GM21528 (cell line): ENCODE measurements at regions not wholly inside any gene's neighbourhood (a gene's known extent, or its start where the extent isn't known, plus 50 kb on each side); places are given as distances from the start of the nearest gene placed in this dataset.

Experiments used
- ATAC-seq: cut with Tn5 transposase; IDR thresholded peaks from one replicate; pipeline ENCODE4 v1.9.1; 2021; ENCODE audit warnings: mild to moderate bottlenecking, moderate library complexity; ENCODE audit not compliant: unreplicated experiment, low FRiP score

DNA sequence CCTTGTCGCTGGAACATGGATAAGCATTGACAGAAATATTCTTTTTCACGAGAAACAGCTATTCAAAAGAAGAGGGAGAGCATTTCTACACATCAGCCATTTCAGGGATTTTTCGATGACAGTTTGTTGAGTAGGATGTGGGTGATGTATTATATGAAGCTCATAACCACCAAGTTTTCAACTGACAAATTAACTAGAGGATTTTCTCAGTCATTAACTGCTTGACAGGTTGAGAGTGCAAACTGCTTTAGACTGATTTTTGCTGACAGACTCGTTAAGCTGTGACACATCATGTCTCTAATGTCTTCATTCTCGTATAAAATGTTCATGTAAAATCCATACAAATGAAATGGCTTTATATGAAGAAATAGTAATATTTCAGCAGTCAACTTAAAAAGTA lies 354.2 kb upstream of the KCNN2 start:
- no peak for ATAC-seq

DNA sequence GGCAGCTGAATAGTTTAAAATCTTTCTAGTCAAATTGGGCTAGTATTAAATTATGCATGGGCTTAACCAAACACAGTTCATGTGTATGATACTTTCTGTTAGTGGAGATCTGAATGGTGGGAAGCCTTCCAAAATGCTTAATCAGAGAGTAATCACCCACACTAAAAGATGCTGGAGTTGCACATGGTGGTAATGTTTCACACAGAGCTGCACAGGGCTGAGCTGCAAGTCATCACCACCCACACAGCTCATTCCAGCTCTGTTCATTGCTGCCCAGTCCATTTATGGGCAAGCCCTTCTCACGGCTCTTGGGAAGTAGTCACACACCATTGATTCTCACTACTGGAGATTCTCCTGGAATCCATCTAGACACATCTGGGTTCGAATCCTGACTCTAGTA lies 351.5 kb upstream of the KCNN2 start:
- no peak for ATAC-seq

DNA sequence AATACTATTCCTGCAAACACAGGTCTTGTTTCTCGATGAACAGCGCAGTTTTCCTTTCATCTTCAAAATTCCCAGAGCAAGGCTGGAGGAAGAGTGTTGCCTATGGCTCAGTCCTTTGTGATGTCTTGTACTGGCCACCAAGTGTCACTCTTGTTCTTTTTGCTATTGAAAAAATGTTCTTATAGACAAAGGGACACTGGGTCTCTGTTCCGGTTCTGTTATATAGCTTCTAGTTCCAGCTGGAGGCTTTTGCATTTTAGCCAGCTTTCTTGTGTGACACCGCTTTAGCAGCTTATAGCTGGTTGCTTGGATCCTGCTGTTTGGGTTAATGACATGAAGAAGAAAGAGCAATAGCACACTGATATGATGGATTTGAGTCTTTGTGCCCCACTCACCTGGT lies 343.7 kb upstream of the KCNN2 start:
- ATAC-seq = no peak

DNA sequence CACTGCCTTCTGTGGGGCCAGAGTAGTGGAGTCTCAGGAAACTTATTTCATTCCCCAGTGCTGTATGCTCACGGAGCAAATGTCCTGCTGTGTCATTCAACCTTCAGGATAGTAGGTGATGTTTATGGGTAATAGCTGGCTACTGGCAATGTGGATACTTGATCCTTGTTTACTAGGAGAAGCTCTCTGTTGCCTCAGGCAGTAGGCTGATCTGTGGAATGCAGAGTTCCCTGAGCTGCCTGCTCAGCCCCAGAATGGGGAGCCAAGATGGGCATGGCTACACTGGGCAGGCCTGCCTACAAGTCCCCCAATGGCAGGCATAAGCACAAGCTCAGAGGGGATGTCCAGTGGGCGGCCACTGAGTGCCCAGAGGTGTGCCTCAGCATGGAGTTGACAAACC lies 323.1 kb upstream of the KCNN2 start:
- ATAC-seq = no peak

DNA sequence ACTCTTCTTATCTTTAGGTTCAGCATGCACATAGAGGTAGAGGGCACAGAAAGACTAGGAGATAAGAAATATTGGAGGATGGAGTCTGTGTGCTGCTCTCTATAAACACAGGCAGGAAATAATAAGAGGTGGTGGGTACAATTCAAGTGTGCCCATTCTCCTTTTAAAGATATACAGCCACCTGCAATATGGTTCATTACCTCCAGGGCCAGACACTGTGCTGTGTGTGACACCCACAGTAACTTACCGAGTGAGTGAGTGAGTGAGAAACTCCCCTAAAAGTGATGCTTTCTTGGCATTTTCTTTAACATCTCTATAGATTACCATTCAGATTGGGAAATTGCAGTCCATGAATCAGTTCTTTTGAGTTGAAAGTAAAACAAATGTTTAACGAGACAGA lies 311.8 kb upstream of the KCNN2 start:
- ATAC-seq = no peak

DNA sequence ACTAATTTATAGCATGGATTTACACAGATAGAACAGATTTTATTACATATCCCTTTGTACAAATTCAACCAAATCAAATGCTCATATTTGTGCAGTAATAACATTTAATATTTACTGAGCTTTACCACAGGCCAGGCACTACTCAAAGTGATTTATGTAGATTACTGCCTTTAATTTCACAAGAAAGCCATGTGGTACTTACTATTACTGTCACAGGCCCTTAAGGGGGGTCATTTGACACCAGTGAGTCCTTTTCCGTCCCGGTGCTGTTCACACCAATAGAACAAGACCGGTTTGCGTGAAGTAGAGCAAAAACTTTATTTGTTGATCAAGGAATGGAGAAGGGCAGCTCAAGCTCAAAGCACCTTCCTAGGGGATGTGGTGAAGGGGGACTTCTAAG lies 308.5 kb upstream of the KCNN2 start:
- no peak for ATAC-seq

DNA sequence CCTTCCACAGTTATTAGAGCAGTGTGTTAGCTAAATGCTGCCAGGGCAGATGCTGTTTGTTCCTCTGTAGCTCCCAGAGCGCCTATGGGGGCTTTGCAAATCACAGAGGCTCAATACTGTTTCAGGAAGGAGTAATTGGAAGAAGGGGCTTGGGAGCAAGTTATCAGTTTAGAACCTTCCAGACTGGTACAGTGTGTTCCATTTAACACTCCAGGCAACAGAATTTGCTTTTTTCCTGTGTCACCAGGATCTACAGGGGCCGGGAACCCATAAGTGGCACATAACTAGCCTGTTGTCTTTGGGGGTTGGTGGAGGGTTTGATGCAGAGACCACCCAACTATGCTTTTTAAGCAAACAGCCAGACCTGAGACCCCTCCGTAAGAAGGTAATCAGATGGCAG lies 307.3 kb upstream of the KCNN2 start:
- ATAC-seq = no peak

DNA sequence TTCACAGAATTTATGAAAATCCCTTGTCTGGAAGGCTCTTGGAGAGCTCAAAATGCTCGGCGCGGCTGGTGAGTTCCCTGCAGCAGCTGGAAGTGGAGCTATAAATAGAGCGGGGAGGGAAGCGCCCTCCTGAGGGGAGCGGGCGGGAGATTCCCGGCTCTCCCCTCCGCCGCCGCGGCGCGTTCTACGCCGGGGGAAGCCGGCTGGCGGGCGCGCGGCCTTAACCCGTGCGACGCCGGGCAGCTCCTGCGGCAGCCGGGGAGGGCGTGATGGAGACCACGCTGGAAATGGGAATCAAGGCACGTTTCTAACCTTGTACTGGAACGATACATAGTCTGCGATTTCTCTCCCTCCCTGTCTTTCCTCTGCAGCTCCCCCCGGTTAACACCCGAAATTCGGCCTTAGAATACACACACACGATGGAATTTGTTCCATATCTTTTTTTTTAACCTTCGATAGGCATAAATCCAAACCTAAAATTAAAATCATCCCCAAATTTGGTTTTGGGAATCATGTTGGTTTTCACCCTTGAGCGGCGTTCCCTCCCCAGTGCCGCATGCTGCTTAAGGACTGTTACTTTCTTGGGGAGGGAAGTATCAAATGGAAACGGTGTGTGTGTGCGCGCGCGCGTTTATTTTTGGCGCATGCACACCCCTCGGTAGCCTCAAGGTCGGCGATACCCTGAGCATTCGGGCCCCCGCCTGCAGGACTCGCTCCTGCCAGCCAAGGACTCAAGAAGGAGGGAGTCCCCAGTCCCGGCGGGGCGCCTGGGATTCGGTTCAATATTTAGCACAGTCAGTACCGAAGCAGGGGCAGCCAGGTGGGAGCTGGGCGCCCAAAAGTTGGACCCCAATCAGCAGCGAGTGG lies 306.3 kb upstream of the KCNN2 start:
- ATAC-seq = no peak

DNA sequence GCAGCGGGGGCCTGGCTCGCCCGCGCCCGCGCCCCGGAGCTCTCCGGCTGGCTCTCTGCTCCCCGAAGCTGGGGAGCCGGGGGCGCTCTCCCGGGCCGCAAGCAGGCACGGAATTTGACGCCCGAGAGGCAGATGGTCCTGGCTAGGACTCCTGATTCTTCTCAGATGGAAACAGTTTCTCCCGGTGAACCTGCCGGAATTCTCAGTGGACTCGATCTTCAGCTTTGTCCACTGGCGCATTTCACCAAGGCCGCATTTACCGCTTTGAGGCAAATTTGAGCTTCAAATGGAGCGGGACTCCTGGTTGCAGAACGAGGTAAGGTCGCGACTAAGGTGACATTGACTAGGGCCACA lies 305.7 kb upstream of the KCNN2 start:
- ATAC-seq = no peak

DNA sequence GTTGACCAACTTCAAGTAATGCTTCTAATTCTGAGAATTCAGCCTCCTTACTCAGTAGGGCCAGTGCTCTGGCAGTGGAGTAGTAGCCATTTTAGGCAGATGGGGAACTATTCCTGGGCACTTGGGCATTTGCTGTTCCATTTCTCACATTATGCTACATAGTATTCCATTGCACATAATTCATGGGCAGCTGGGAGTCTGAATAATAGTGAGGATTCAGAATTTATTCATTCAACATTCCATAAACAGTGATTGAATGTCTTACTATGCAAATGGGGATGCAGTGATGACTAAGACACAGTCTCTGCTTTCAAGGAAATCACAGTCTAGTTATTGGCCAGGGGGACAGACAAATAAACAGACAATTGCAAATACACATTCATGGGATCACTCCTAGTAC lies 301.0 kb upstream of the KCNN2 start:
- ATAC-seq = no peak

DNA sequence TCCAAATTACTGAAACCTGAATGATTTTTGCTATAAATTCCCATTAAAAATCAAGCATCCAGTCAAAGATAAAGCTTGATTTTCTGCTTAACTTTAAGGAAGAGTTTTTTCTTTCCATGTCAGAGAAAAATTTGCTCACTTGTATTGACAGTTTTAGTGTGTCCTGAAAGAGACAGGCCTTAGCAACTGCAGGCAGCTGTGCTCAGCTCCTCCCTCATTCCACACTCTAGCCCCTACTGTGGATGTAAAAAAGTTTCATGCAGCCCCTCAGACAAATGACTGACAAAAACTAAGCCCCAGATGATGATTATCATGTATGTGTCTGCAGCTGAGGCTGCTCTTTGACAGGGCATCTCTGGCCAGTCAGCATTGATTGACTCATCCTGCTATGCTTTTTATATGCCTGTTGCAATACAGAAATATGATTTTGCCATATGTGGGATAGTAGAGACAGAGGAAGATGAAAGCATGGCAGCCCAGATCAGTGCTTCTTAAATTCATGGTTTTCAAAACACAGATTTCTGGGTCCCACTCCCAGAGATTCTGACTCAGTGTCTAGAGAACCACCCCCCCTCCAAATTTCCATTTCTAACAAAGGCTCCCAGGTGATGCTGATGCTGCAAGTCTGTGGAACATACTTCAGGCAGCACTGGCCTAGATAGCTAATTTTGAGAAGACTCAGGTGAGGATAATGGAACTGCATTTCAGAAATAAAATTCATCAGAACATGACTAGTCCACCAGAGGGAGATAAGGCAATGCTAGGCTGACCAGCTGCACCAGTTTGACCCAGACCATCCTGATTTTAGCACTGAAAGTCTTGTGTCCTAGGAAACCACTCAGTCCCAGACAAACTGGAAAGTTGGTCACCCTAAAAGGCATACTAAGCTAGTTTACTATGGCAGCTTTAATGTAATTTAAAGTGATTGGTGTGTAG lies 298.7 kb upstream of the KCNN2 start:
- no peak for ATAC-seq

DNA sequence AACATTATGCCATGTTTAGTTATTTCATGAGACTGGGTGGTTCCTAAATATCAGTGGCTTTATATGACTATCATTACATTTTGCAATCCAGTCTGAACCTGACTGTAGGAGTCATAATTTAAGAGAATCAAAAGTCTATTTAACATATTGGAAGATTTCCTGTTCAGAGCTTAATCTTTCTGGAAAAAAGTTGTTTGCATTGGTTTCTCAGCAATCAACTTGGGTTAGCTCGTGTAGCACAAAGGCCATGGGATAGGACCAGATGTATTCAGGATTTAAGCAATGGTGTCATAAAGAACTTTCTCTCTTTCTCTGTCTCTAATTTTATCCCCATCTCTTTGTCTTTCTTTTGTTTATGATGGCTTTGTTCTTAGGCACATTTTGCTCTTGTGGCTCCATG lies 296.0 kb upstream of the KCNN2 start:
- ATAC-seq = no peak

DNA sequence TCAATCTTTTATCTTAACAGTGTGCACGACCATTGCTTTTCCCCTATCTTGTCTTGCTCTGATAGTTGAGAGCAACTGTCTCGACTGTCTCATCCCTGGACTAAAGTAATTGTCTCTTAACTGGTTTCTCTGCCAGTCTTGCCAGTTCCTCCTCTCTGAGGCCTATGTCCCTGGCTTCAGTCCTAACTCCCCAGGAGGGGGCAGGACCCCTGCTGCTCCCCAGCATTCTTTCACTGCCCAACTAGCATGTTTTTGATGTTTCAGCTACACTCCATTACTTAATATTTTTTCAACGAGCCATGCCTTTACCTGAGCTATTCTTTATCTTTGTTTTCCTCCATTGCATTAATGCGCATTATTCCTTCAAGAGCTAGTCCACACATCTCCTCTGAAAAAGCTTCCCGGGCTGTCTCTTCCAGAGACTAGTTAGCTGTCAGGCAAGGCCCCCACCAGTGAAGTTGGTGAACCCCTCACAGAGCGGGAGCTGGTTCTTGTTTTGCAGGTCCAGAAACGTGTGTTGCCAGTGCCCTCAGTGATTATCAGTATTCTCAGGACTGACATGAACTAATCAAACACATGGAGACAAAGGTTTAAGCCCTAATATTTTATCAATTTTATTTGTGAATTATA lies 291.7 kb upstream of the KCNN2 start:
- no peak for ATAC-seq

DNA sequence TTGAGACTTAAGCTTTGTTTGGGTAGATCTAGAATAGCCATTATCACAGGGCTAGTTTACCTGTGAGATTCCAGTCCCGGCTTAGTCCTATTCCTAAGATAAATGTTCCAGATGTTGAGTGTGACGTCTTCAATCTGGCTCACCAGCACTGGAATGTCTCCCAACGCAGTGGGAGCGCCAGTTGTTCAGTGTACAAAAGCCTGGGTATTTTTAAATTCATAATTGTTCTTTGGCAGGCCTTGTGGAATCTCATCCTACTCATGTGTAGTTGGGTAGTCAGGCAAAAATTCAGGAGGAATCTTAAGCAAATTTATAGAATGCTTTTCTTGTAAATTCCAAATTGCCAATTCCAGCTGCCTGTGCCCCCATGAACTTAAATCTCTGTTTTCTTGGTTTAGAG lies 272.6 kb upstream of the KCNN2 start:
- no peak for ATAC-seq

DNA sequence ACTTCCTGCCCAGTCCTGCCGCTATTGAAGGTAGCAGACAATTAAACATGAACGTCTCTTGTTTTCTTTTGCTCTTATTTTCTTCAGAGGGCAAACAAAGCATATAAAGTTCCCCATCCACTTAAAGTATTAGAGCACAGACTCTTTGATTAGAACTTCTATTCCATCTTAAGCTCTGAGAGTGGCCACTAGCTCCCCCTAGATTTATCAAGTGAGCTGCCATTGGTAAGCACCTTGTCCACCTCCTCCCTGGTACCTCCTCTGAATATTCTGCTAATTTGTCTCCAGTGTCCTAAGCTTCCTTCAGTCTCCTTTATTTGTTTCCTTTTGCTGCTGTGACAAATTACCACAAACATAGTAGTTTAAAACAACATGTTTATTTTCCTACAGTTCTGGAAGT lies 264.3 kb upstream of the KCNN2 start:
- ATAC-seq = no peak

DNA sequence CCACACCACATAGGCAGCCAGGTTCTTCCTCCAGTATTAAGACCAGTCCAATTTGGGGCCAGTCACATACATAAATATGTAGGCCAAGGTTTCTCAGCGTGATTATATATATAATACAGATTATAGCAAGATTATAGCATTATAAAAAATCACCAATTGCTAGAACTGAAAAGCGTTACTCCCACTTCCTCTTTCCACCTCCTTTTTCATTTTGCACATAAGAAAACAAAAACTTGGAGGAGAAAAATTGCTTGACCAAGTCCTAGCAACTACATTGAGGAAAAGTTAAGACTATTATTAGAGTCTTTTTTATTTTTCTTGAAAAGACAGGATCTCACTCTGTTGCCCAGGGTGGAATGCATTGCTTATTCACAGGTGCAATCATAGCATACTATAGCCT lies 262.7 kb upstream of the KCNN2 start:
- ATAC-seq = no peak

DNA sequence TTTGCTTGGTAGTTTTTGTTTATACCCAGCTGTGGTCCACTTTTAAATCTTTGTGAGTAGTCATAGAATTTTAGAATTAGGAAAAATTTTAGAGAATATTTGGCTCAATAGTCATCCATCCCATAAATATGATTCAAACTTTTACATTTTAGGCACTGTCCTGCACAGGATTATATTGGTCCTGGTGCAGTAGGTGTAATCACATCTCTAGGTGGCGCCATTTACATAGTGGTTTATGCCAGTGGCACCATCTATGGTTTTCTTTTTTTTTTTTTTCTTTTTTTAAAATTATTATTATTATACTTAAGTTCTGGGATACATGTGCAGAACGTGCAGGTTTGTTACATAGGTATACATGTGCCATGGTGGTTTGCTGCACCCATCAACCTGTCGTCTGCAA lies 260.7 kb upstream of the KCNN2 start:
- no peak for ATAC-seq

DNA sequence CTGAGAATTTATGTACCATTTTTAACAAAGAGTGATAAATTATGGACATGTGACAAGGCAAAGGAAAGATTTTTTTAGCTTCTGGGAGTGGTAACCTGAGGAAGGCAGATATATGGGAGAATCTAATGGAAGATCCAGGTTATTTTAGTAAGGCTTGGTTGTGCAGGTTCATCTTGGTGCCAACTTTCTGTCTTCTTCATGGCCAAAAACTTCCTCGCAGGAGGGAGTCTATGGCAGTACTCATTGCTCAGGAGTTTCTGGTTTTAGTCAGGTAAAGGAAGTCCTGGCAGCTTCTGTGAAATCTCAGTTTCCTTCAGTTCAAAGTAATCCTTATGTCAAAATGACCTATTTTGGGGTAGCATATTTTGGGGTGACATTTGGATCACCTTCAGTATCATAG lies 248.3 kb upstream of the KCNN2 start:
- no peak for ATAC-seq

DNA sequence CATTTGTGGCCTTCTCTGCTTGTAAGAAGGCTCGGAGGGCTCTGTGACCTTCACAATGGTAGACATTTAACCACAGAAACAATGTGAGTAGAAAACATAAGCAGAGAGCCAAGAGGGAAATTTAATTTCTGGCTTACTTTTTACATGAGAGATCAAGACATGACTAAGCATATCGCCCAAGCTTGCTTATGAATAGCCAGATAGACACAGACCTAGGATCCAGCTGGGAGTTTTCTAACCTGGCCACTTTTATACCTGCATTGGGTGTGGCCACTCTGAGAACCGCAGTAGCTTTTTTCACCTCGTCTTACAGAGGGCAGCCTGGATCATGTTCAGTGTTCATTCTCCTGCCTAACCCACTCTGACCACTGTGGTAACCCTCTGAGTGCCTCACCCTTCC lies 244.9 kb upstream of the KCNN2 start:
- ATAC-seq = no peak

DNA sequence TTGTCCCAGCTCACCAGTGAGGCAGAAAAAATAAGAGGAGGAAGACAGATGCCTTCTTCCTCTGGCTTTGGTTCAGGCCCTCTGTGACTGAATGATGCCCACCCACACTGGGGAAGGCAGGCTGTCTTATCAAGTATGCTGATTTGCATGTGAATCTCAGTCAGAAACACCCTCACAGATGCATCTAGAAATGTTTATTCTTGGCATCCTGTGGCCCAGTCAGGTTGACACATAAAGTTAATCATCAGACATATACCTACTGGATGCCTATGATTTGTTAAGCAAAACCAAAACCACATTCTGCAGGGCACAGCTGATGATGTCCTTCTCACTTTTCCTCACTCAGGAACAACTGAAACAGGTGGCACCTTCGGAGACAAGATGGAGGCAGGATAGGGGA lies 243.4 kb upstream of the KCNN2 start:
- ATAC-seq = no peak

DNA sequence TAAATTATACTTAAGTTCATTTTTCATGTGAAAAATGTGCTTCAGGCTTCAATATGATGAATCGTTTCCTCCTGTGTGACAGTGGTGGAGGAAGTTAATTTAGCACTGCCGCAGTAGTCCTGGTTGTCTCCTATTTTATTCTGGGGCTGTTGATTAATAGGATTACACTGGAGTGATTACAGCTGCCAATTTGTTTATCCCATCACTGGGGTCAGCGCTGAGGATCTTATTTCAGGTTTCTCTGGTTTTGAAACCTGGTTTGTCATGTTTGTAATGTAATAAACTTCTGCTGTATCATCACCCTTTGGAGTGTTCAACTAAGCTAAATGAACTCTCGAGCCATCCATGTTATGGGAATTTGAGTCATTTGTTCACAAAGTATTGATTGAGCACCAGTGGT lies 241.7 kb upstream of the KCNN2 start:
- ATAC-seq = no peak
